ENCODE measurements at regions not wholly inside any gene's neighbourhood (a gene's known extent, or its start where the extent isn't known, plus 50 kb on each side); places are given as distances from the start of the nearest gene placed in this dataset.

GRCh38 chr13:95418946-95419345, 117.7 kb upstream of the ABCC4 start:
- TF ChIP-seq CTCF (IDR thresholded peaks at IDR 0.05; ENCODE audit: low read depth, low read length, poor library complexity, severe bottlenecking) (no peak), EZH2phosphoT487 (IDR thresholded peaks at IDR 0.05; ENCODE audit: borderline replicate concordance, low read length) (no peak)

Data from DOHH2 (cell line).